Putamen (tissue), 1 donor: ENCODE measurements at regions not wholly inside any gene's neighbourhood (a gene's known extent, or its start where the extent isn't known, plus 50 kb on each side); places are given as distances from the start of the nearest gene placed in this dataset.
"Not testable (repeated sequence)": the region's sequence is repeated elsewhere in the genome, so short reads cannot be mapped to it uniquely, and the experiment has no call there.

Experiments
- DNase-seq: peaks from one replicate; pipeline ENCODE4 v3.0.0-alpha.2; 2016; ENCODE audit warnings: low spot score

GRCh38 chr6:122280105-122281021 is 119.1 kb upstream of the HSF2 start:
- not testable (repeated sequence) for DNase-seq

GRCh38 chr6:122283884-122284283 is 115.6 kb upstream of the HSF2 start:
- no peak for DNase-seq

DNA sequence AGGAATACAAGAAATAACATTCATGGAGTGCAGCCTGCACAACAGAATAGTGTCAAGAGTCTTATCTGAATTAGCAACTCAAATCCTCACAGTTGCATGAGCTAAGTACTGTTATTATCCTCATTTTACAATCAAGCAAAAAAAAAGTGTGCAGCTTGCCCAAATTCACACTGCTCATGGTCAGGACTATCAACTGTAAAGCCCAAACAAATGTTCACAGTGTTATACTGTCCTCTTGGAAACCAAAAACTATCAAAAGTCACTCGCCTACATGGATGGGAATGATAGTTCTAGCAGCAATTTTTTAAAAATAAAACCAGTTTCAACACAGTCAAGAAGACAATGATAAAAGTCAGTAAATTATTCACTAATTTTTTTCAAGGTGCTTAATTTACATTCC is 114.6 kb upstream of the HSF2 start:
- no peak for DNase-seq

GRCh38 chr6:122285292-122285913 is 114.0 kb upstream of the HSF2 start:
- DNase-seq = no peak

DNA sequence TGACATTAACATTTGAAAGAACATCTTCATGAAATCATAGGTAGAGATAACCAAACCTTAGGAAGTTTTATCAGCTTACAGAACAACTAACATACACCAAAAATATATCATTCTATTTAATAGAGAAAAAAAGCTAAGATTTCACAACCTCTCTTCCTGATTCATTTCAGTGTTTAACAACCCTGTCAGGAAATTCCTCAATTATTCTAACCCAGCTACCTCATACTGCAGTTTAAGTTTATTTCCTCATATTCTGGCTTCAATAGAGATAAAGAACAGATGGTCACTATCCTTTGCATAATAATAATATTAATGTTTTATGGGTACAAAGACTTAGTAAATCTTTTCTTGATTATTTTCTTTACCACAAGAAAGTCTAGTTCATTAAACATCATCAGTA is 112.9 kb upstream of the HSF2 start:
- DNase-seq = no peak

DNA sequence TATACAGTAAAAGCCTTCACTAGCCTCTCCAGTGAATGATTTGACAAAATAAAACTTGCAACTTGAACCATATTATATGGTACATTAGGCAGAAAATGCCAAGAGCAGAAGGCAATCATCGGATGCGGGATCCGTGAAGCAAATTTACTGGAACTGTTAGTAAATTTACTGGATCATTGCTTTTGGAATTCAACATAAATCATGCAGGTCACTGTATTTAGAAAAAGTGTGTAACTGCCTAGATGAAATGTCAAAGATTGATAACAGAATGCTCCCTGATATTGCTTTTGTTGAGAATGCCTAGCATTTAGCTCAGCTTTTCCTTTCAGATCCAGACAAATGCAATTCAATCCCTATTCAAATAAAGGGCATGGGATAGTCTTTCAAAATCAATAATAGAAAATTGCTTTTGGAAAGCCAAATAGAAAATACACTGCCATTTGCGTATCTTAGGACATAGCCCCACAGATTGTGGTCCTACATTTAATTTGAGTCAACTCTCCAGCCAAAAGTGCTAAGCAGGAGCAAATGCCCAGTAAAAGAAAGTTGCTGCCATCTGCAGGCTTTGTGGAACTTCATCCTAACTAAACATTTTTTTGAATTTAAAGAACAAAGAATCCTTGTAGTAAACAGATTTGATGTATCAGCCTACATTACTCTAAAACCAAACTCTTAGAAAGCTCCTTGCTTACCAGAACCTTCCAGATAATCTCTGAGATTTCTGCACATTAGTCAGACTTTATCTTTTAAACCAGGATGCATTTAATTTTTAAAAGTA is 109.5 kb upstream of the HSF2 start:
- peak; percentile 7 for DNase-seq

DNA sequence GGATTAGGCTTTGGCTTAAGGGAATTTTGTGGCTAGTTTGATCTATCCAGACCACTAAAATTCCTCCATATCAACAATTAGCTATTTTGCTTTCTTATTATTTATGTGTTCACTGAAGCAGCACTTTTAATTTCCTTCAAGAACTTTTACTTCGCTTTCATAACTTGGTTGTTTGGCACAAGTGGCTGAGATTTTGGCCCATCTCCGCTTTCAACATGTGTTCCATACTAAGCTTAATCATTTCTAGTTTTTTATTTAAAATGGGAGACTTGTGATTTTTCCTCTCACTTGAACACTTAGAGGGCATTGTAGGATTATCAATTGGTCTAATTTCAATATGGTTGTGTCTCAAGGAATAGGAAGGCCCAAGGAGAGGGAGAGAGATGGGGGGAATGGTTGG is 102.4 kb upstream of the HSF2 start:
- DNase-seq = no peak

GRCh38 chr6:122302067-122302466 is 97.4 kb upstream of the HSF2 start:
- DNase-seq = no peak

- DNase-seq = no peak
Observed at GRCh38 chr6:122307577-122307976, 91.9 kb upstream of the HSF2 start.

DNA sequence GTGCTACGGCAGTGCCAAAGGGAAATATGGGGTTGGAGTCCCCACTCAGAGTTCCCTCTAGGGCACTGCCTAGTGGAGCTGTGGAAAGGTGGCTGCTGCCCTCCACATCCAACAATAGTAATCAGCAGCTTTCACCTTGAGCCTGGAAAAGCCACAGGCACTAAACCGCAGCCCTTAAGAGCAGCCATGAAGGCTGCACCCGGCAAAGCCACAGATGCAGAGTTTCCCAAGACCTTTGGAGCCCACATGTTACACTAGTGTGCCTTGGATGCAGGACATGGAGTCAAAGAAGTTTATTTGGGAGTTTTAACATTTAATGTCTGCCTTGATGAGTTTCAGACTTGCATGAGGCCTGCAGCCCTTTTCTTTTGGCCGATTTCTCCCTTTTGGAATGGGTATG is 91.4 kb upstream of the HSF2 start:
- no peak for DNase-seq

- DNase-seq = no peak
Observed at GRCh38 chr6:122315842-122316241, 83.6 kb upstream of the HSF2 start.

GRCh38 chr6:122322824-122323223 is 76.6 kb upstream of the HSF2 start:
- DNase-seq = no peak

GRCh38 chr6:122323361-122323760 is 76.1 kb upstream of the HSF2 start:
- no peak for DNase-seq

DNA sequence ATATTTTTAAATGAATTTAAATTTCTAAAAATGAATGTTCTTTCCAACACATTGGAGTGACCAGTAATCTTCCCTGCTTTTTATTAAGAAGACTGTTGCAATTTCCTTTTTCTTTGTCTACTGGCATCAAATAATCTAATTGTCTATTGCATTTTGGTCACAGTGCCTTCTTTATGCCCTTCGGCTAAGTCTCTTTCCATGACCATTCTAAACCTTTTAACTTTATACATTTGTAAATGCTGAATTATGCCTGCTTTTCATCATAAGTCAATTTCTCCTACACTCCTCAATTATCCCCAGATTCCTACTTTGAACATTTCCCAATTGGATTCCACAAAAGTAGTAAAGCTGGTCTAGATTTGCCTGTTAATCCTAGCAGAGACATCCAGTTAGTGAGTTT is 69.1 kb upstream of the HSF2 start:
- no peak for DNase-seq

GRCh38 chr6:122337645-122338044 is 61.8 kb upstream of the HSF2 start:
- no peak for DNase-seq

DNA sequence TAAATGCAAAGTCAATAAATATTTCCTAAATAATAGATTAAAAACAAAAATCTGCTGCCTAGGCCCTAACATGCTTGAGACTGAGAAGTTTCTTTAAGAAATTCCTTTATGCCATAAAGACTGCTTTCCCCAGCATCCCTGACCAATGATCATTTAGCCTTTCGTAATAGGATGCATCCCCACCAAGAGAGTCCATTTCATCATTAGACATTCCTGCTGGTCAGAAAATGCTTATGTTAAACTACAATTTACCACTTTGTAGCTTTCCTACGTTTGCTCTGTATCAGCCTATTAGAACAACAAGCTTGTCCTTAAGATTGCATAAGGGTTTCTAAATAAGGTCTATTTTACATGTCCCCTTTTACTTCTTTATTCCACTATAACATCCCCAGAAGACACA is 59.8 kb upstream of the HSF2 start:
- DNase-seq = no peak

- no peak for DNase-seq
Observed at GRCh38 chr6:122347280-122347679, 52.2 kb upstream of the HSF2 start.

DNA sequence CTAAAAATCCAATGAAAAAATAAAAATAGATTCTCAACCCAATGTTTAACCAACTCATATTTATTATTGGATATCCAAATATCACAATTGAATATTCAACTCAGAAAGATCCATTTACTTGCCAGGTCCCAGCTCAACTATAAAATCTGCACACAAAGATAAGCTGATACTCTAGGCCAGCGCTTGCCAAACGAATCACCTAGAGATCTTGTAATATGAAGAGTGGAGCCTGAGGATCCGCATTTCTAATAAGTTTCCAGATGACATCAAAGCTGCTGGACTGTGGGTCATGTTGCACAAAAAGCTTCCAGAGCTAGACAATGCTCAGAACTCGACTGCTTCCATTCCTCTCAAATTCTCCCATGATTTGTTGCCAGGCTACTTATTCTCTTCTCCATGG is 51.7 kb upstream of the HSF2 start:
- no peak for DNase-seq
